SU-DHL-6 (cell line): ENCODE measurements at regions not wholly inside any gene's neighbourhood (a gene's known extent, or its start where the extent isn't known, plus 50 kb on each side); places are given as distances from the start of the nearest gene placed in this dataset.

Source experiments
- H2AFZ ChIP-seq: fragments of 200-600 bp; sonication (generic); 2 replicates; pipeline ENCODE4 v1.6.1; 2014; ENCODE audit warnings: low read depth, mild to moderate bottlenecking, moderate library complexity, mixed read lengths, antibody characterized with exemption, low read length; ENCODE audit not compliant: severe bottlenecking
- H3F3A ChIP-seq: fragments of 200-600 bp; shearing (Covaris generic); 2 replicates; pipeline ENCODE4 v1.6.0; 2016; ENCODE audit warnings: antibody characterized with exemption, mild to moderate bottlenecking; ENCODE audit not compliant: insufficient read depth
- H3K27ac ChIP-seq: fragments of 200-600 bp; sonication (generic); 2 replicates; pipeline ENCODE4 v1.5.1; 2016; ENCODE audit warnings: low read depth, mild to moderate bottlenecking, low read length, moderate library complexity, mixed read lengths
- H3K27me3 ChIP-seq: fragments of 200-600 bp; sonication (generic), shearing (Covaris generic); 2 replicates; pipeline ENCODE4 v1.6.0; 2014; ENCODE audit warnings: mild to moderate bottlenecking, low read length
- H3K36me3 ChIP-seq: fragments of 200-600 bp; sonication (generic); 2 replicates; pipeline ENCODE4 v1.6.1; 2014; ENCODE audit warnings: mild to moderate bottlenecking, low read length, mixed read lengths
- H3K4me2 ChIP-seq: fragments of 300-600, 200-600 bp; shearing (Covaris generic), sonication (generic); 2 replicates; pipeline ENCODE4 v1.6.0; 2014; ENCODE audit warnings: low read length, low read depth, mild to moderate bottlenecking; ENCODE audit not compliant: poor library complexity, severe bottlenecking
- H3K4me3 ChIP-seq: fragments of 200-600 bp; sonication (generic); 2 replicates; pipeline ENCODE4 v1.5.1; 2014; ENCODE audit warnings: antibody characterized with exemption, low read length, mild to moderate bottlenecking, mixed read lengths; ENCODE audit not compliant: insufficient read depth, poor library complexity, severe bottlenecking
- H3K79me2 ChIP-seq: fragments of 200-600 bp; sonication (generic); 2 replicates; pipeline ENCODE4 v1.6.1; 2014; ENCODE audit warnings: mild to moderate bottlenecking, low read length, moderate library complexity; ENCODE audit not compliant: insufficient read depth
- H3K9ac ChIP-seq: fragments of 200-600 bp; sonication (generic); 2 replicates; pipeline ENCODE4 v1.7.0; 2014; ENCODE audit warnings: mild to moderate bottlenecking, low read length
- H3K9me2 ChIP-seq: fragments of 200-600 bp; sonication (generic); replicated peaks from 2 replicates; pipeline ENCODE4 v1.6.1; 2014; ENCODE audit warnings: low read length; ENCODE audit not compliant: insufficient read depth
- H3K9me3 ChIP-seq: fragments of 200-600 bp; sonication (generic); 2 replicates; pipeline ENCODE4 v1.6.1; 2014; ENCODE audit warnings: low read length, mixed read lengths; ENCODE audit not compliant: insufficient read depth
- H4K20me1 ChIP-seq: fragments of 200-600 bp; sonication (generic); 2 replicates; pipeline ENCODE4 v1.6.1; 2014; ENCODE audit warnings: low read depth, mild to moderate bottlenecking, antibody characterized with exemption, low read length, moderate library complexity, mixed read lengths
- CTCF ChIP-seq: fragments of 200-600 bp; sonication (generic); IDR thresholded peaks from one replicate; pipeline ENCODE4 v1.5.1; 2017; ENCODE audit warnings: antibody characterized with exemption, mild to moderate bottlenecking, low read length, moderate library complexity; ENCODE audit not compliant: insufficient read depth, poor library complexity, severe bottlenecking
- EZH2phosphoT487 ChIP-seq: fragments of 200-600 bp; sonication (generic), shearing (Covaris generic); conservative IDR thresholded peaks from 2 replicates; pipeline ENCODE4 v1.6.1; 2018; ENCODE audit warnings: mild to moderate bottlenecking, antibody characterized with exemption, low read length, moderate library complexity, mixed read lengths

GRCh38 chr4:125398263-125399002 lies 83.7 kb downstream of the FAT4 start:
- no peak overlapping the region for H2AFZ ChIP-seq
- H3K9me2 ChIP-seq = no peaks in the 10 kb centered on the region
- H3K36me3 ChIP-seq = no peaks in the 10 kb centered on the region
- TF ChIP-seq CTCF (no peak), EZH2phosphoT487 (no peak)
- no peaks in the 10 kb centered on the region for H3K27me3 ChIP-seq
- no peak overlapping the region for H3K4me2 ChIP-seq
- H3K9ac ChIP-seq = no peak overlapping the region
- H4K20me1 ChIP-seq = no peaks in the 10 kb centered on the region
- no peak overlapping the region for H3K4me3 ChIP-seq
- H3F3A ChIP-seq = no peaks in the 10 kb centered on the region
- H3K9me3 ChIP-seq = no peaks in the 10 kb centered on the region
- H3K79me2 ChIP-seq = no peaks in the 10 kb centered on the region
- H3K27ac ChIP-seq = no peak overlapping the region

GRCh38 chr4:125400756-125401155 lies 86.0 kb downstream of the FAT4 start:
- H3K9me2 ChIP-seq = no peaks in the 10 kb centered on the region
- no peak overlapping the region for H3K4me2 ChIP-seq
- no peaks in the 10 kb centered on the region for H4K20me1 ChIP-seq
- no peak overlapping the region for H2AFZ ChIP-seq
- no peak overlapping the region for H3K9ac ChIP-seq
- no peaks in the 10 kb centered on the region for H3K79me2 ChIP-seq
- no peak overlapping the region for H3K4me3 ChIP-seq
- TF ChIP-seq CTCF (no peak), EZH2phosphoT487 (no peak)
- H3K27ac ChIP-seq = no peak overlapping the region
- H3K9me3 ChIP-seq = no peaks in the 10 kb centered on the region
- H3K36me3 ChIP-seq = no peaks in the 10 kb centered on the region
- no peaks in the 10 kb centered on the region for H3K27me3 ChIP-seq
- H3F3A ChIP-seq = no peaks in the 10 kb centered on the region

GRCh38 chr4:125401784-125402183 lies 87.0 kb downstream of the FAT4 start:
- Histone ChIP-seq H3K36me3 (no peaks in the 10 kb centered on the region), H2AFZ (no peak overlapping the region), H4K20me1 (no peaks in the 10 kb centered on the region), H3K9ac (no peak overlapping the region), H3K27me3 (no peaks in the 10 kb centered on the region), H3K79me2 (no peaks in the 10 kb centered on the region), H3K9me2 (no peaks in the 10 kb centered on the region), H3K9me3 (no peaks in the 10 kb centered on the region), H3K27ac (no peak overlapping the region), H3K4me2 (no peak overlapping the region), H3F3A (no peaks in the 10 kb centered on the region), H3K4me3 (no peak overlapping the region)
- TF ChIP-seq CTCF (no peak), EZH2phosphoT487 (no peak)
